ENCODE measurements at regions not wholly inside any gene's neighbourhood (a gene's known extent, or its start where the extent isn't known, plus 50 kb on each side); places are given as distances from the start of the nearest gene placed in this dataset.
A peak's percentile ranks its signal among the peaks of the same experiment; 100 is the strongest.

GRCh38 chr17:68732301-68732749 lies 131.2 kb upstream of the FAM20A start:
- H3K4me1 ChIP-seq (ENCODE audit: insufficient read depth): peaks cover 26% of the 10 kb centered on the region
- TF ChIP-seq CTCF (IDR thresholded peaks at IDR 0.05; ENCODE audit: poor library complexity): no peak
- no peak for TF ChIP-seq EZH2 (IDR thresholded peaks at IDR 0.05; ENCODE audit: borderline replicate concordance)
- TF ChIP-seq EZH2phosphoT487 (IDR thresholded peaks at IDR 0.05; ENCODE audit: low read depth, severe bottlenecking, unreplicated experiment): no peak
- no peak overlapping the region for H3K4me2 ChIP-seq
- no peaks in the 10 kb centered on the region for H3K27me3 ChIP-seq
- peak overlapping the region; percentile 94 for H3K27ac ChIP-seq
- no peak overlapping the region for H3K4me3 ChIP-seq
- H3K79me2 ChIP-seq: no peaks in the 10 kb centered on the region
- H2AFZ ChIP-seq: no peak overlapping the region
- H4K20me1 ChIP-seq (ENCODE audit: insufficient read depth, poor library complexity, severe bottlenecking): no peaks in the 10 kb centered on the region
- peak; percentile 27 for DNase-seq (ENCODE audit: low spot score)
- H3K9me3 ChIP-seq (ENCODE audit: low read depth): no peaks in the 10 kb centered on the region
- H3K36me3 ChIP-seq (replicated peaks; ENCODE audit: insufficient read depth, low read depth): no peaks in the 10 kb centered on the region
- H3K9me2 ChIP-seq (replicated peaks; ENCODE audit: insufficient read depth): no peaks in the 10 kb centered on the region

GRCh38 chr17:68731465-68731864 lies 130.3 kb upstream of the FAM20A start:
- H4K20me1 ChIP-seq (ENCODE audit: insufficient read depth, poor library complexity, severe bottlenecking): no peaks in the 10 kb centered on the region
- H3K36me3 ChIP-seq (replicated peaks; ENCODE audit: insufficient read depth, low read depth): no peaks in the 10 kb centered on the region
- H3K4me2 ChIP-seq: no peak overlapping the region
- peaks cover 25% of the 10 kb centered on the region for H3K4me1 ChIP-seq (ENCODE audit: insufficient read depth)
- DNase-seq (ENCODE audit: low spot score): no peak
- H2AFZ ChIP-seq: no peak overlapping the region
- H3K79me2 ChIP-seq: no peaks in the 10 kb centered on the region
- no peak overlapping the region for H3K4me3 ChIP-seq
- no peaks in the 10 kb centered on the region for H3K9me3 ChIP-seq (ENCODE audit: low read depth)
- no peaks in the 10 kb centered on the region for H3K9me2 ChIP-seq (replicated peaks; ENCODE audit: insufficient read depth)
- peak overlapping the region; percentile 94 for H3K27ac ChIP-seq
- WGBS (ENCODE audit: low lambda C conversion rate, missing lambda C conversion rate): 76% methylated on average over 4 of the region's 4 CpGs
- no peaks in the 10 kb centered on the region for H3K27me3 ChIP-seq
- TF ChIP-seq CTCF (IDR thresholded peaks at IDR 0.05; ENCODE audit: poor library complexity): no peak
- TF ChIP-seq EZH2 (IDR thresholded peaks at IDR 0.05; ENCODE audit: borderline replicate concordance): no peak
- TF ChIP-seq EZH2phosphoT487 (IDR thresholded peaks at IDR 0.05; ENCODE audit: low read depth, severe bottlenecking, unreplicated experiment): no peak

- Histone ChIP-seq H3K9me2 (replicated peaks; ENCODE audit: insufficient read depth) (no peaks in the 10 kb centered on the region), H2AFZ (no peak overlapping the region), H3K36me3 (replicated peaks; ENCODE audit: insufficient read depth, low read depth) (no peaks in the 10 kb centered on the region), H3K4me2 (no peak overlapping the region), H3K27me3 (no peaks in the 10 kb centered on the region), H3K79me2 (no peaks in the 10 kb centered on the region), H3K27ac (no peak overlapping the region), H3K9me3 (ENCODE audit: low read depth) (no peaks in the 10 kb centered on the region), H4K20me1 (ENCODE audit: insufficient read depth, poor library complexity, severe bottlenecking) (no peaks in the 10 kb centered on the region), H3K4me1 (ENCODE audit: insufficient read depth) (no peaks in the 10 kb centered on the region), H3K4me3 (no peak overlapping the region)
- TF ChIP-seq CTCF (IDR thresholded peaks at IDR 0.05; ENCODE audit: poor library complexity): no peak
- TF ChIP-seq EZH2 (IDR thresholded peaks at IDR 0.05; ENCODE audit: borderline replicate concordance): no peak
- TF ChIP-seq EZH2phosphoT487 (IDR thresholded peaks at IDR 0.05; ENCODE audit: low read depth, severe bottlenecking, unreplicated experiment): no peak
- DNase-seq (ENCODE audit: low spot score): no peak
- WGBS (ENCODE audit: low lambda C conversion rate, missing lambda C conversion rate): 88% methylated on average over 2 of the region's 2 CpGs
These were observed 118.3 kb upstream of the FAM20A start for GRCh38 chr17:68719431-68719830.

GRCh38 chr17:68718926-68719325 lies 117.8 kb upstream of the FAM20A start:
- Histone ChIP-seq H3K4me1 (ENCODE audit: insufficient read depth) (no peaks in the 10 kb centered on the region), H3K27ac (no peak overlapping the region), H3K9me2 (replicated peaks; ENCODE audit: insufficient read depth) (no peaks in the 10 kb centered on the region), H3K4me3 (no peak overlapping the region), H3K27me3 (no peaks in the 10 kb centered on the region), H3K79me2 (no peaks in the 10 kb centered on the region), H2AFZ (no peak overlapping the region), H3K9me3 (ENCODE audit: low read depth) (no peaks in the 10 kb centered on the region), H3K4me2 (no peak overlapping the region), H3K36me3 (replicated peaks; ENCODE audit: insufficient read depth, low read depth) (no peaks in the 10 kb centered on the region), H4K20me1 (ENCODE audit: insufficient read depth, poor library complexity, severe bottlenecking) (no peaks in the 10 kb centered on the region)
- no peak for DNase-seq (ENCODE audit: low spot score)
- no peak for TF ChIP-seq EZH2 (IDR thresholded peaks at IDR 0.05; ENCODE audit: borderline replicate concordance)
- no peak for TF ChIP-seq EZH2phosphoT487 (IDR thresholded peaks at IDR 0.05; ENCODE audit: low read depth, severe bottlenecking, unreplicated experiment)
- no peak for TF ChIP-seq CTCF (IDR thresholded peaks at IDR 0.05; ENCODE audit: poor library complexity)
- WGBS (ENCODE audit: low lambda C conversion rate, missing lambda C conversion rate): 94% methylated on average over 2 of the region's 2 CpGs

All from hepatocyte (in vitro differentiated cells).